ENCODE measurements at regions not wholly inside any gene's neighbourhood (a gene's known extent, or its start where the extent isn't known, plus 50 kb on each side); places are given as distances from the start of the nearest gene placed in this dataset.

DNA sequence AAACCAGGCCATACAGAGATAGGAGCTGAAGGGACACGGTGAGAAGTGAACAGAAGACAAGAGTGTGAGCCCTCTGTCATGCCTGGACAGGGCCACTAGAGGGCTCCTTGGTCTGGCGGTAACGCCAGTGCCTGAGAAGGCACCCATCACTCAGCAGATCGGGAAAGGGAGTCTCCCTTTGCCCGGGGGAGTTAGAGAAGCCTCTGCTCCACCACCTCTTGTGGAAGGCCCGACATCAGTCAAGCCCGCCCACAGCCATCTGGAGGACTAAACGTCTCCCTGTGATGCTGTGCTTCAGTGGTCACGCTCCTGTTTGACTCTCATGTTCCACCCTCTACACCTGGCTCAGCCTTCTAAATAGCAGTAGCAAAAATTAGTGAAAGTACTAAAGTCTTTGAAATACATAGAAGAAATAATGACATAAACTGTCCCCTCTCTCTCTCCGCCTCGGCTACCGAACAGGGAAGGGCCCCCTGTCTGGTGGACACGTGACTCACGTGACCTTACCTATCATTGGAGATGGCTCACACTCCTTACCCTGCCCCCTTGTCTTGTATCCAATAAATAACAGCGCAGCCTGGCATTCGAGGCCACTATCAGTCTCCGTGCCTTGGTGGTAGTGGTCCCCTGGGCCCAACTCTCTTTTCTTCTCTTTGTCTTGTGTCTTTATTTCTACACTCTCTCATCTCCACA is 66.7 kb downstream of the RPP21 start:
- 37% methylated on average over 17 of the region's 17 CpGs; no CpG with 5 or more reads in 1 of the 2 experiments for WGBS, 2 experiments (ENCODE audit: extremely low coverage in 1 of 2, insufficient coverage in 1 of 2, insufficient read length in 1 of 2, insufficient replicate concordance in 2 of 2, low coverage in 1 of 2, low lambda C conversion rate in 2 of 2, missing lambda C conversion rate in 1 of 2)
- Histone ChIP-seq H3K27ac (ENCODE audit: low read depth, low read length) (no peak overlapping the region), H2BK5ac (ENCODE audit: low read depth, low read length) (no peak overlapping the region), H2BK120ac (replicated peaks; ENCODE audit: low read depth, low read length) (no peak overlapping the region), H2AK5ac (ENCODE audit: low read depth, low read length) (no peak overlapping the region), H3K56ac (replicated peaks; ENCODE audit: insufficient read length, low read depth, low read length) (no peak overlapping the region), H4K5ac (ENCODE audit: insufficient read length, low read depth, low read length) (no peak overlapping the region), H3K4me3 (ENCODE audit: extremely low read depth in 1 of 4, insufficient read depth in 2 of 4, low read depth in 3 of 4, low read length in 4 of 4) (peak overlapping the region in 1 of 4 experiments; percentile 33; a peak in 2 of 8 replicates), H3K23ac (ENCODE audit: insufficient read length) (no peak overlapping the region), H3K36me3 (ENCODE audit: control insufficient read depth in 2 of 4, insufficient read depth in 4 of 4, low read length in 3 of 4) (no peaks in the 10 kb centered on the region), H4K20me1 (replicated peaks in 1 of 2; ENCODE audit: control insufficient read depth in 1 of 2, insufficient read depth in 2 of 2, low read length in 2 of 2) (no peaks in the 10 kb centered on the region), H2BK12ac (ENCODE audit: low read depth, low read length) (no peak overlapping the region), H3K4me2 (ENCODE audit: insufficient read depth in 1 of 2, low read depth in 2 of 2, low read length in 2 of 2) (peak overlapping the region; percentile 23 to 54; a peak in 3 of 4 replicates), H3K9ac (replicated peaks in 1 of 4; ENCODE audit: extremely low read depth in 1 of 4, low read depth in 3 of 4, low read length in 3 of 4) (no peak overlapping the region), H2BK20ac (ENCODE audit: low read length) (no peak overlapping the region), H3K23me2 (ENCODE audit: low read depth, low read length) (no peaks in the 10 kb centered on the region), H3K4me1 (replicated peaks in 1 of 4; ENCODE audit: control insufficient read depth in 3 of 4, insufficient read depth in 4 of 4, low read length in 3 of 4) (no peaks in the 10 kb centered on the region; a peak in 1 of 7 replicates), H3K14ac (ENCODE audit: insufficient read length) (no peak overlapping the region), H4K91ac (replicated peaks; ENCODE audit: insufficient read length, low read length) (no peak overlapping the region), H3K79me1 (ENCODE audit: low read depth, low read length) (no peaks in the 10 kb centered on the region), H3K9me3 (ENCODE audit: insufficient read depth in 2 of 2, low read depth in 1 of 2, low read length in 1 of 2) (no peaks in the 10 kb centered on the region; a peak in 1 of 4 replicates), H3K27me3 (replicated peaks in 1 of 4; ENCODE audit: control insufficient read depth in 3 of 4, extremely low read depth in 1 of 4, insufficient read depth in 3 of 4, low read length in 3 of 4) (peaks cover 0 to 2% (median under 1%) of the 10 kb centered on the region in 4 experiments; a peak in 3 of 7 replicates), H3K79me2 (ENCODE audit: control insufficient read depth in 1 of 2, insufficient read depth in 2 of 2, low read length in 2 of 2) (no peaks in the 10 kb centered on the region), H3K18ac (ENCODE audit: extremely low read depth, low read length) (no peak overlapping the region), H2AFZ (ENCODE audit: low read length) (peak overlapping the region; percentile 77; the same call in 1 of the 2 replicates), H4K8ac (ENCODE audit: extremely low read depth, insufficient read depth, low read length) (no peak overlapping the region), H2BK15ac (ENCODE audit: low read length) (no peak overlapping the region), H3K4ac (replicated peaks; ENCODE audit: insufficient read length, low read depth, low read length) (no peak overlapping the region)
- ChIA-PET POLR2A (ENCODE audit: partially characterized antibody) (interaction anchor here (1.2 kb wide), 1 partner anchor 86 kb away, joined by 5 read pairs; the partner anchor contains the start of gene TRIM39), CTCF (ENCODE audit: partially characterized antibody) (interaction anchor here (0.6 to 2.7 kb wide), 14 partner anchors 9 to 254 kb away, joined by 3 to 17 read pairs (median 4); no protein-coding TSS in a partner anchor)
- FAIRE-seq = peak; percentile 82
- peak; percentile 51 to 79 for DNase-seq (ENCODE audit: low read depth in 1 of 2, low spot score in 2 of 2)
- peak; percentile 59 to 67 for TF ChIP-seq RAD21 (IDR thresholded peaks at IDR 0.05 in 1 of 2, conservative IDR thresholded peaks at IDR 0.05 in 1 of 2; ENCODE audit: low read depth in 2 of 2, low read length in 2 of 2)
- TF ChIP-seq CTBP2 (IDR thresholded peaks at IDR 0.05; ENCODE audit: borderline replicate concordance, insufficient read depth, insufficient read length, low read length) = no peak
- TF ChIP-seq, protein P1, sequence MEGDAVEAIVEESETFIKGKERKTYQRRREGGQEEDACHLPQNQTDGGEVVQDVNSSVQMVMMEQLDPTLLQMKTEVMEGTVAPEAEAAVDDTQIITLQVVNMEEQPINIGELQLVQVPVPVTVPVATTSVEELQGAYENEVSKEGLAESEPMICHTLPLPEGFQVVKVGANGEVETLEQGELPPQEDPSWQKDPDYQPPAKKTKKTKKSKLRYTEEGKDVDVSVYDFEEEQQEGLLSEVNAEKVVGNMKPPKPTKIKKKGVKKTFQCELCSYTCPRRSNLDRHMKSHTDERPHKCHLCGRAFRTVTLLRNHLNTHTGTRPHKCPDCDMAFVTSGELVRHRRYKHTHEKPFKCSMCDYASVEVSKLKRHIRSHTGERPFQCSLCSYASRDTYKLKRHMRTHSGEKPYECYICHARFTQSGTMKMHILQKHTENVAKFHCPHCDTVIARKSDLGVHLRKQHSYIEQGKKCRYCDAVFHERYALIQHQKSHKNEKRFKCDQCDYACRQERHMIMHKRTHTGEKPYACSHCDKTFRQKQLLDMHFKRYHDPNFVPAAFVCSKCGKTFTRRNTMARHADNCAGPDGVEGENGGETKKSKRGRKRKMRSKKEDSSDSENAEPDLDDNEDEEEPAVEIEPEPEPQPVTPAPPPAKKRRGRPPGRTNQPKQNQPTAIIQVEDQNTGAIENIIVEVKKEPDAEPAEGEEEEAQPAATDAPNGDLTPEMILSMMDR (IDR thresholded peaks at IDR 0.05; ENCODE audit: control extremely low read depth in 1 of 3, insufficient read depth in 1 of 3, low read depth in 1 of 3, low read length in 3 of 3) = peak; percentile 77 to 82 (median 77)
- TF ChIP-seq TCF12 (IDR thresholded peaks at IDR 0.05; ENCODE audit: low read depth, low read length) = no peak
- TF ChIP-seq EZH2 (IDR thresholded peaks at IDR 0.05; ENCODE audit: low read depth, low read length, severe bottlenecking) = no peak
- no peak for TF ChIP-seq CEBPB (IDR thresholded peaks at IDR 0.05; ENCODE audit: low read depth, low read length)
- TF ChIP-seq HDAC2 (IDR thresholded peaks at IDR 0.05; ENCODE audit: borderline replicate concordance in 1 of 2, low read depth in 2 of 2, low read length in 2 of 2) = no peak
- peak; percentile 66; the same call in 1 of the 2 replicates for TF ChIP-seq TBP (IDR thresholded peaks at IDR 0.05; ENCODE audit: low read depth, low read length)
- TF ChIP-seq POLR2AphosphoS5 (IDR thresholded peaks at IDR 0.05; ENCODE audit: low read depth, low read length) = no peak

All from H1 (cell line).